IMR-90 (cell line): ENCODE measurements at regions not wholly inside any gene's neighbourhood (a gene's known extent, or its start where the extent isn't known, plus 50 kb on each side); places are given as distances from the start of the nearest gene placed in this dataset.

Experiments
- ATAC-seq: fragments of 200-7000 bp; cut with Tn5 transposase; 2 replicates; pipeline ENCODE4 v1.9.1; 2020; ENCODE audit warnings: low read depth, mild to moderate bottlenecking, moderate library complexity
- BruUV-seq: library from RNA; stranded (reverse); fragments of 400-500 nt; replicated peaks from 2 replicates; lab custom pipeline; 2021; lab: Mats Ljungman, UMichigan
- CTCF ChIA-PET: fragments of 300-600 bp; formaldehyde crosslinking; extraction: SDS; loops from one replicate; lab custom pipeline; 2021; ENCODE audit warnings: antibody characterized with exemption; lab: Yijun Ruan, JAX
- POLR2A ChIA-PET: fragments of 300-600 bp; sonication (Branson Sonifier 250); formaldehyde crosslinking; loops from one replicate; lab custom pipeline; 2022; ENCODE audit warnings: antibody characterized with exemption; ENCODE audit not compliant: unreplicated experiment; lab: Charles Lee
- DNase-seq: peaks from one replicate; pipeline ENCODE4 v3.0.0; 2013
- H2AFZ ChIP-seq: replicated peaks from 2 replicates; pipeline ENCODE3; 2013; ENCODE audit warnings: low read length, mild to moderate bottlenecking; ENCODE audit not compliant: poor library complexity
- H2AK5ac ChIP-seq: 2 replicates; pipeline ENCODE4 v1.6.1; 2013; ENCODE audit warnings: low read depth, low read length, inconsistent platforms
- H2AK9ac ChIP-seq: replicated peaks from 2 replicates; pipeline ENCODE3; 2013; ENCODE audit warnings: mild to moderate bottlenecking, low read depth, low read length, moderate library complexity; ENCODE audit not compliant: poor library complexity
- H2BK120ac ChIP-seq: 2 replicates; pipeline ENCODE4 v1.6.1; 2013; ENCODE audit warnings: low read depth, low read length, inconsistent platforms
- H2BK15ac ChIP-seq: 3 replicates; pipeline ENCODE4 v1.6.1; 2013; ENCODE audit warnings: low read depth, low read length, inconsistent platforms
- H2BK20ac ChIP-seq: 2 replicates; pipeline ENCODE4 v1.6.1; 2013; ENCODE audit warnings: low read depth, mild to moderate bottlenecking, inconsistent platforms, low read length, moderate library complexity
- H2BK5ac ChIP-seq: 2 replicates; pipeline ENCODE4 v1.6.1; 2013; ENCODE audit warnings: mild to moderate bottlenecking, low read depth, low read length, inconsistent platforms; ENCODE audit not compliant: poor library complexity, severe bottlenecking
- H3K14ac ChIP-seq: replicated peaks from 2 replicates; pipeline ENCODE4 v1.6.1; 2013; ENCODE audit warnings: low read depth, low read length, inconsistent platforms
- H3K18ac ChIP-seq: 2 replicates; pipeline ENCODE4 v1.6.1; 2013; ENCODE audit warnings: low read depth, low read length, control low read depth
- H3K23ac ChIP-seq: 2 replicates; pipeline ENCODE4 v1.6.1; 2013; ENCODE audit warnings: low read depth, low read length, inconsistent platforms
- H3K27ac ChIP-seq: 2 replicates; pipeline ENCODE4 v1.5.1; 2013; ENCODE audit warnings: mild to moderate bottlenecking, control low read depth, low read length; ENCODE audit not compliant: insufficient read depth
- H3K27me3 ChIP-seq: 2 replicates; pipeline ENCODE4 v1.6.1; 2013; ENCODE audit warnings: low read length; ENCODE audit not compliant: control insufficient read depth, insufficient read depth
- H3K36me3 ChIP-seq: 2 replicates; pipeline ENCODE4 v1.6.1; 2013; ENCODE audit warnings: low read length, mixed read lengths; ENCODE audit not compliant: control insufficient read depth, insufficient read depth
- H3K4ac ChIP-seq: 2 replicates; pipeline ENCODE4 v1.6.1; 2013; ENCODE audit warnings: low read depth, low read length, inconsistent platforms
- H3K4me1 ChIP-seq: 2 replicates; pipeline ENCODE4 v1.6.1; 2013; ENCODE audit warnings: low read length, mixed read lengths; ENCODE audit not compliant: control insufficient read depth, insufficient read depth
- H3K4me2 ChIP-seq: 2 replicates; pipeline ENCODE4 v1.6.1; 2013; ENCODE audit warnings: low read depth, mild to moderate bottlenecking, control low read depth, low read length, moderate library complexity
- H3K4me3 ChIP-seq: 2 replicates; pipeline ENCODE4 v1.5.1; 2013; ENCODE audit warnings: low read depth, mild to moderate bottlenecking, control low read depth, low read length, moderate library complexity; ENCODE audit not compliant: insufficient read depth
- H3K56ac ChIP-seq: 2 replicates; pipeline ENCODE4 v1.6.1; 2013; ENCODE audit warnings: low read length, inconsistent platforms; ENCODE audit not compliant: insufficient read depth; ENCODE audit errors: extremely low read depth
- H3K79me1 ChIP-seq, 2 experiments: 2 replicates each; pipeline ENCODE4 v1.6.1; 2013; ENCODE audit warnings: low read length in 2 of 2, inconsistent platforms in 1 of 2, low read depth in 1 of 2
- H3K9ac ChIP-seq: 2 replicates; pipeline ENCODE4 v1.6.1; 2013; ENCODE audit warnings: low read depth, low read length, control low read depth
- H3K9me1 ChIP-seq: 2 replicates; pipeline ENCODE4 v1.6.1; 2013; ENCODE audit warnings: low read length, inconsistent platforms; ENCODE audit not compliant: insufficient read depth
- H3K9me3 ChIP-seq: 2 replicates; pipeline ENCODE4 v1.6.1; 2013; ENCODE audit warnings: low read length; ENCODE audit not compliant: control insufficient read depth, insufficient read depth
- H4K20me1 ChIP-seq: 2 replicates; pipeline ENCODE4 v1.6.1; 2013; ENCODE audit warnings: low read length, inconsistent platforms; ENCODE audit not compliant: insufficient read depth
- H4K5ac ChIP-seq: 2 replicates; pipeline ENCODE4 v1.6.1; 2013; ENCODE audit warnings: mild to moderate bottlenecking, low read depth, low read length, control low read depth
- H4K8ac ChIP-seq, 2 experiments: 2 replicates each; pipeline ENCODE4 v1.6.1; 2013; ENCODE audit warnings: low read depth in 2 of 2, low read length in 2 of 2, control low read depth in 1 of 2, inconsistent platforms in 1 of 2
- H4K91ac ChIP-seq: 2 replicates; pipeline ENCODE4 v1.6.1; 2013; ENCODE audit warnings: low read depth, low read length, inconsistent platforms; ENCODE audit not compliant: insufficient read depth
- BHLHE40 ChIP-seq: fragments of 150-350 bp; IDR thresholded peaks from 2 replicates; pipeline ENCODE4 v1.6.1; 2016; ENCODE audit warnings: mild to moderate bottlenecking, low read depth, low read length
- CEBPB ChIP-seq: IDR thresholded peaks from 2 replicates; pipeline ENCODE4 v1.6.1; 2012; ENCODE audit warnings: low read depth, low read length, improper control_type of control experiment
- CHD1 ChIP-seq: IDR thresholded peaks from 2 replicates; pipeline ENCODE4 v1.6.1; 2012; ENCODE audit warnings: low read depth, low read length, improper control_type of control experiment
- ELK1 ChIP-seq: fragments of 150-350 bp; IDR thresholded peaks from 2 replicates; pipeline ENCODE4 v1.6.1; 2016; ENCODE audit warnings: low read depth, mild to moderate bottlenecking, low read length, moderate library complexity, borderline replicate concordance
- FOS ChIP-seq: fragments of 150-350 bp; IDR thresholded peaks from 2 replicates; pipeline ENCODE4 v1.6.1; 2016; ENCODE audit warnings: low read depth, low read length
- MAFK ChIP-seq: IDR thresholded peaks from 2 replicates; pipeline ENCODE4 v1.6.1; 2012; ENCODE audit warnings: low read depth, low read length, improper control_type of control experiment
- MAZ ChIP-seq: IDR thresholded peaks from 2 replicates; pipeline ENCODE4 v1.6.1; 2012; ENCODE audit warnings: low read depth, mild to moderate bottlenecking, low read length, improper control_type of control experiment, moderate library complexity, borderline replicate concordance
- MXI1 ChIP-seq: IDR thresholded peaks from 2 replicates; pipeline ENCODE4 v1.6.1; 2012; ENCODE audit warnings: low read depth, mild to moderate bottlenecking, low read length, moderate library complexity, borderline replicate concordance
- NFE2L2 ChIP-seq: fragments of 150-350 bp; IDR thresholded peaks from 2 replicates; pipeline ENCODE4 v1.6.1; 2016; ENCODE audit warnings: low read depth, mild to moderate bottlenecking, low read length
- POLR2A ChIP-seq: IDR thresholded peaks from 2 replicates; pipeline ENCODE4 v1.6.1; 2012; ENCODE audit warnings: mild to moderate bottlenecking, low read depth, low read length
- RAD21 ChIP-seq: IDR thresholded peaks from 2 replicates; pipeline ENCODE4 v1.6.1; 2012; ENCODE audit warnings: low read length, improper control_type of control experiment
- RCOR1 ChIP-seq: IDR thresholded peaks from 2 replicates; pipeline ENCODE4 v1.6.1; 2012; ENCODE audit warnings: mild to moderate bottlenecking, low read length, improper control_type of control experiment; ENCODE audit not compliant: insufficient replicate concordance
- RFX5 ChIP-seq: IDR thresholded peaks from 2 replicates; pipeline ENCODE4 v1.8.0; 2012; ENCODE audit warnings: low read depth, mild to moderate bottlenecking, low read length, moderate library complexity
- SMC3 ChIP-seq: fragments of 150-350 bp; IDR thresholded peaks from 2 replicates; pipeline ENCODE4 v1.6.1; 2016; ENCODE audit warnings: low read depth, mild to moderate bottlenecking, antibody characterized with exemption, low read length, moderate library complexity
- WGBS, 2 experiments: methylation state at CpG; one replicate each; pipeline versions ENCODE4 v1.1.5 to v1.1.7; 2013; ENCODE audit warnings: missing lambda C conversion rate in 2 of 2; ENCODE audit not compliant: insufficient read length in 1 of 2; ENCODE audit errors: extremely low coverage in 2 of 2; 5-methylcytosine and 5-hydroxymethylcytosine counted together
- dilution Hi-C: fragments of 300-500 bp; cut with HindIII; formaldehyde crosslinking; loops from one replicate; pipeline ENCODE4 v1.14.3; 2018; ENCODE audit warnings: low sequenced_read_pairs; ENCODE audit not compliant: unreplicated experiment
- in situ Hi-C: fragments of 300-500 bp; cut with MboI; formaldehyde crosslinking; loops from 3 replicates; pipeline ENCODE4 v1.14.3; 2019; ENCODE audit warnings: low sequenced_read_pairs, inconsistent platforms, mixed read lengths
- intact Hi-C: fragments of 100-400 bp; cut with micrococcal nuclease; formaldehyde crosslinking; loops from 2 replicates; pipeline ENCODE4 v1.10.0; 2022
- TF ChIP-seq, protein P1 (sequence below): fragments of 150-350 bp; IDR thresholded peaks from 2 replicates; pipeline ENCODE4 v1.6.1; 2017; ENCODE audit warnings: mild to moderate bottlenecking, antibody characterized with exemption, low read length, low read depth
- TF ChIP-seq, protein P2 (sequence below): conservative IDR thresholded peaks from 2 replicates; pipeline ENCODE4 v1.5.1; 2012; ENCODE audit warnings: mild to moderate bottlenecking, low read depth, low read length, improper control_type of control experiment

GRCh38 chr6:115512923-115513322, 547.8 kb downstream of the FRK start:
- Histone ChIP-seq H4K5ac (no peak overlapping the region), H2BK5ac (no peak overlapping the region), H3K4me1 (no peaks in the 10 kb centered on the region), H4K20me1 (no peaks in the 10 kb centered on the region), H3K27ac (no peak overlapping the region), H2AK5ac (no peak overlapping the region), H2BK120ac (no peak overlapping the region), H3K23ac (no peak overlapping the region), H2AFZ (no peak overlapping the region), H2AK9ac (no peak overlapping the region), H3K9ac (no peak overlapping the region), H3K36me3 (no peaks in the 10 kb centered on the region), H2BK20ac (no peak overlapping the region), H3K56ac (no peak overlapping the region), H3K14ac (no peak overlapping the region), H4K8ac (no peak overlapping the region), H3K79me1 (no peaks in the 10 kb centered on the region), H3K27me3 (no peaks in the 10 kb centered on the region), H3K4me3 (no peak overlapping the region), H2BK15ac (no peak overlapping the region), H4K91ac (no peak overlapping the region), H3K4me2 (no peak overlapping the region), H3K18ac (no peak overlapping the region), H3K9me1 (no peaks in the 10 kb centered on the region), H3K4ac (no peak overlapping the region), H3K9me3 (peaks cover 2% of the 10 kb centered on the region; the same call in 1 of the 2 replicates)
- ChIA-PET CTCF (no interaction called here), POLR2A (no interaction called here)
- BruUV-seq = no TSS peak
- no peak for DNase-seq
- TF ChIP-seq RCOR1 (no peak), NFE2L2 (no peak), MXI1 (no peak), MAZ (no peak), FOS (no peak), POLR2A (no peak), CEBPB (no peak), MAFK (no peak), RAD21 (no peak), ELK1 (no peak), CHD1 (no peak), SMC3 (no peak), RFX5 (no peak), BHLHE40 (no peak)
- TF ChIP-seq, protein P1, sequence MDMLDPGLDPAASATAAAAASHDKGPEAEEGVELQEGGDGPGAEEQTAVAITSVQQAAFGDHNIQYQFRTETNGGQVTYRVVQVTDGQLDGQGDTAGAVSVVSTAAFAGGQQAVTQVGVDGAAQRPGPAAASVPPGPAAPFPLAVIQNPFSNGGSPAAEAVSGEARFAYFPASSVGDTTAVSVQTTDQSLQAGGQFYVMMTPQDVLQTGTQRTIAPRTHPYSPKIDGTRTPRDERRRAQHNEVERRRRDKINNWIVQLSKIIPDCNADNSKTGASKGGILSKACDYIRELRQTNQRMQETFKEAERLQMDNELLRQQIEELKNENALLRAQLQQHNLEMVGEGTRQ = no peak
- TF ChIP-seq, protein P2, sequence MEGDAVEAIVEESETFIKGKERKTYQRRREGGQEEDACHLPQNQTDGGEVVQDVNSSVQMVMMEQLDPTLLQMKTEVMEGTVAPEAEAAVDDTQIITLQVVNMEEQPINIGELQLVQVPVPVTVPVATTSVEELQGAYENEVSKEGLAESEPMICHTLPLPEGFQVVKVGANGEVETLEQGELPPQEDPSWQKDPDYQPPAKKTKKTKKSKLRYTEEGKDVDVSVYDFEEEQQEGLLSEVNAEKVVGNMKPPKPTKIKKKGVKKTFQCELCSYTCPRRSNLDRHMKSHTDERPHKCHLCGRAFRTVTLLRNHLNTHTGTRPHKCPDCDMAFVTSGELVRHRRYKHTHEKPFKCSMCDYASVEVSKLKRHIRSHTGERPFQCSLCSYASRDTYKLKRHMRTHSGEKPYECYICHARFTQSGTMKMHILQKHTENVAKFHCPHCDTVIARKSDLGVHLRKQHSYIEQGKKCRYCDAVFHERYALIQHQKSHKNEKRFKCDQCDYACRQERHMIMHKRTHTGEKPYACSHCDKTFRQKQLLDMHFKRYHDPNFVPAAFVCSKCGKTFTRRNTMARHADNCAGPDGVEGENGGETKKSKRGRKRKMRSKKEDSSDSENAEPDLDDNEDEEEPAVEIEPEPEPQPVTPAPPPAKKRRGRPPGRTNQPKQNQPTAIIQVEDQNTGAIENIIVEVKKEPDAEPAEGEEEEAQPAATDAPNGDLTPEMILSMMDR = no peak
- intact Hi-C loops (no loop called here), in situ Hi-C loops (no loop called here), dilution Hi-C loops (no loop called here)
- no CpG with 5 or more reads among the region's 1 CpG for WGBS, 2 experiments
- ATAC-seq = no peak
